ENCODE measurements at regions not wholly inside any gene's neighbourhood (a gene's known extent, or its start where the extent isn't known, plus 50 kb on each side); places are given as distances from the start of the nearest gene placed in this dataset.

DNA sequence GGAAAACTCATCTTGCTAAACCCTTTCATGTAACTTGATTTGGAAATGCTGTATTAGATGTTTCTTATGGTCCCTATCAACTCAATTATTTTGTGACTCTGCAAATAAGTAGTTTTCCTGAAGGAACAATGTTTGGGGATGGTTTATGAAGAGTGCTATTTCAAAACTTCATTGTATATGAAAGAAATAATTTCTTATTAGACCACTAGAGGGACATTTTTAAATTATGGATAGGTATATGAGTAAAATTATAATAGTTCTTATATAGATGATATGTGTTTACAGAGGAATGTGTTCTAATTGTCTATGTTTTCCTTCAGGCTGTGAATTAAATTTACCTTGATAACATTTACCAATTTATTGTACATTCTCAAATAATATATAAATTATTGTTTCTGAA lies 509.4 kb upstream of the RAG2 start:
- no peaks in the 10 kb centered on the region for H3K9me3 ChIP-seq
- no peak overlapping the region for H3K27ac ChIP-seq
- CTCF ChIA-PET, result no interaction called here
- ATAC-seq, result no peak
- DNase-seq (ENCODE audit: low read depth in 1 of 2, low spot score in 1 of 2), result no peak
- H3K4me1 ChIP-seq, result no peaks in the 10 kb centered on the region
- H3K4me2 ChIP-seq, result no peak overlapping the region
- TF ChIP-seq FOSL2 (IDR thresholded peaks at IDR 0.05) (no peak), FOSL2 (CRISPR knock-in tag; IDR thresholded peaks at IDR 0.05) (no peak), POLR2AphosphoS2 (conservative IDR thresholded peaks at IDR 0.05; ENCODE audit: low read length) (no peak), ZC3H11A (IDR thresholded peaks at IDR 0.05) (no peak), HOXA7 (CRISPR knock-in tag; IDR thresholded peaks at IDR 0.05) (no peak), ELK1 (IDR thresholded peaks at IDR 0.05; ENCODE audit: low read depth, low read length) (no peak)
- POLR2A ChIA-PET, result no interaction called here
- no peak overlapping the region for H3K4me3 ChIP-seq
- no peak for FAIRE-seq

GRCh38 chr11:37105427-37105826 lies 507.4 kb upstream of the RAG2 start:
- TF ChIP-seq JUNB (IDR thresholded peaks at IDR 0.05), result no peak
- TF ChIP-seq, protein P1, sequence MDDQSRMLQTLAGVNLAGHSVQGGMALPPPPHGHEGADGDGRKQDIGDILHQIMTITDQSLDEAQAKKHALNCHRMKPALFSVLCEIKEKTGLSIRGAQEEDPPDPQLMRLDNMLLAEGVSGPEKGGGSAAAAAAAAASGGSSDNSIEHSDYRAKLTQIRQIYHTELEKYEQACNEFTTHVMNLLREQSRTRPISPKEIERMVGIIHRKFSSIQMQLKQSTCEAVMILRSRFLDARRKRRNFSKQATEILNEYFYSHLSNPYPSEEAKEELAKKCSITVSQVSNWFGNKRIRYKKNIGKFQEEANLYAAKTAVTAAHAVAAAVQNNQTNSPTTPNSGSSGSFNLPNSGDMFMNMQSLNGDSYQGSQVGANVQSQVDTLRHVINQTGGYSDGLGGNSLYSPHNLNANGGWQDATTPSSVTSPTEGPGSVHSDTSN (IDR thresholded peaks at IDR 0.05), result no peak
- no peak for TF ChIP-seq HOXB5 (CRISPR knock-in tag; IDR thresholded peaks at IDR 0.05)
- no peak for TF ChIP-seq NFE2L2 (conservative IDR thresholded peaks at IDR 0.05; ENCODE audit: low read length)
- TF ChIP-seq, protein P2, sequence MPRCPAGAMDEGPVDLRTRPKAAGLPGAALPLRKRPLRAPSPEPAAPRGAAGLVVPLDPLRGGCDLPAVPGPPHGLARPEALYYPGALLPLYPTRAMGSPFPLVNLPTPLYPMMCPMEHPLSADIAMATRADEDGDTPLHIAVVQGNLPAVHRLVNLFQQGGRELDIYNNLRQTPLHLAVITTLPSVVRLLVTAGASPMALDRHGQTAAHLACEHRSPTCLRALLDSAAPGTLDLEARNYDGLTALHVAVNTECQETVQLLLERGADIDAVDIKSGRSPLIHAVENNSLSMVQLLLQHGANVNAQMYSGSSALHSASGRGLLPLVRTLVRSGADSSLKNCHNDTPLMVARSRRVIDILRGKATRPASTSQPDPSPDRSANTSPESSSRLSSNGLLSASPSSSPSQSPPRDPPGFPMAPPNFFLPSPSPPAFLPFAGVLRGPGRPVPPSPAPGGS (IDR thresholded peaks at IDR 0.05), result no peak
- TF ChIP-seq ZSCAN20 (CRISPR knock-in tag; IDR thresholded peaks at IDR 0.05), result no peak
- TF ChIP-seq RARB (CRISPR knock-in tag; IDR thresholded peaks at IDR 0.05), result no peak
- TF ChIP-seq CHD2 (IDR thresholded peaks at IDR 0.05; ENCODE audit: low read length, partially characterized antibody), result no peak
- TF ChIP-seq TFCP2L1 (CRISPR knock-in tag; IDR thresholded peaks at IDR 0.05), result no peak
- TF ChIP-seq MAX (IDR thresholded peaks at IDR 0.05), result no peak
- no peak for TF ChIP-seq ZFP36 (IDR thresholded peaks at IDR 0.05; ENCODE audit: borderline replicate concordance, partially characterized antibody)
- TF ChIP-seq KDM5A (IDR thresholded peaks at IDR 0.05), result no peak
- no peak for TF ChIP-seq GATA3 (IDR thresholded peaks at IDR 0.05; ENCODE audit: borderline replicate concordance)
- WGBS (ENCODE audit: missing lambda C conversion rate), result 1% methylated on average over 2 of the region's 2 CpGs
- ChIA-PET POLR2A (no interaction called here), CTCF (no interaction called here)
- Histone ChIP-seq H3K4me1 (no peaks in the 10 kb centered on the region), H3K4me3 (no peak overlapping the region), H3K4me2 (no peak overlapping the region), H3K9me3 (no peaks in the 10 kb centered on the region), H3K27ac (no peak overlapping the region)
- ATAC-seq (no peak), DNase-seq (ENCODE audit: low read depth in 1 of 2, low spot score in 1 of 2) (no peak), FAIRE-seq (no peak)

DNA sequence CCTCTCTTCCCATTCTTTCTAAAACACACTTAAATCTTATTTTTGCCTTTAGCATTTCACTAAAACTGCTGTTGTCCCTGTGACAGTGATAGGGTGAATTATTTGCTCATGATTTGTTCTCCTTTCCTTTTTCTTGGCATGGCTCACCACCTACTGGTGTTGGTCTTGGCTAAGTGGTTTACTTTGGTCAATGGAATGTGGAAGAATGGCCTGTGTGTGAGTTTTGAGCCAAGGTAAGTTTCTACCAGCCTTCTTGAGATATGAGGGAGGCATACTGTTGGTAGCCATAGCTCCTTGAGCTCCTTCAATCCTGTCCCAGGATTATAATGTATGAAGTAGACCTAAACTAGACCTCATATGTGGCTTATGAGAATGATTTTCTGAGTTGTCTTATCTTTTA lies 506.3 kb upstream of the RAG2 start:
- no peaks in the 10 kb centered on the region for H3K9me3 ChIP-seq
- CTCF ChIA-PET, result no interaction called here
- no peak overlapping the region for H3K4me2 ChIP-seq
- no peak for DNase-seq (ENCODE audit: low read depth in 1 of 2, low spot score in 1 of 2)
- H3K27ac ChIP-seq, result no peak overlapping the region
- no peak for FAIRE-seq
- POLR2A ChIA-PET, result no interaction called here
- no peaks in the 10 kb centered on the region for H3K4me1 ChIP-seq
- TF ChIP-seq HDAC2 (IDR thresholded peaks at IDR 0.05), result no peak
- no peak for TF ChIP-seq BHLHE40 (IDR thresholded peaks at IDR 0.05; ENCODE audit: low read depth, low read length)
- no peak for TF ChIP-seq MAFK (IDR thresholded peaks at IDR 0.05; ENCODE audit: partially characterized antibody)
- no peak for TF ChIP-seq HOXA7 (CRISPR knock-in tag; IDR thresholded peaks at IDR 0.05)
- TF ChIP-seq POLR2A (IDR thresholded peaks at IDR 0.05; ENCODE audit: low read length), result no peak
- ATAC-seq, result no peak
- H3K4me3 ChIP-seq, result no peak overlapping the region
